PC-9 (cell line): ENCODE measurements at regions not wholly inside any gene's neighbourhood (a gene's known extent, or its start where the extent isn't known, plus 50 kb on each side); places are given as distances from the start of the nearest gene placed in this dataset.
"Not testable (repeated sequence)": the region's sequence is repeated elsewhere in the genome, so short reads cannot be mapped to it uniquely, and the experiment has no call there.

Source experiments
- BruUV-seq: library from RNA; stranded (reverse); fragments of 400-500 nt; replicated peaks from 2 replicates; lab custom pipeline; 2021; lab: Mats Ljungman, UMichigan
- CTCF ChIA-PET: fragments of 300-600 bp; sonication (Branson Sonifier 250); formaldehyde crosslinking; loops from one replicate; lab custom pipeline; 2022; ENCODE audit warnings: antibody characterized with exemption; lab: Charles Lee
- POLR2A ChIA-PET: fragments of 300-600 bp; sonication (Branson Sonifier 250); formaldehyde crosslinking; loops from one replicate; lab custom pipeline; 2022; ENCODE audit warnings: antibody characterized with exemption; ENCODE audit not compliant: unreplicated experiment; lab: Charles Lee
- DNase-seq, 2 experiments: peaks; one replicate each; pipeline versions ENCODE4 v3.0.0 to v3.0.0-alpha.2; 2015 to 2022; ENCODE audit warnings: mixed read lengths in 1 of 2
- H2AFZ ChIP-seq: fragments of 200-600 bp; sonication (generic); 2 replicates; pipeline ENCODE4 v1.8.1; 2017; ENCODE audit warnings: antibody characterized with exemption
- H3F3A ChIP-seq: fragments of 200-600 bp; sonication (generic); 2 replicates; pipeline ENCODE4 v1.8.1; 2017; ENCODE audit warnings: antibody characterized with exemption, mild to moderate bottlenecking, low read depth; ENCODE audit not compliant: insufficient read depth
- H3K27ac ChIP-seq: fragments of 200-600 bp; sonication (generic); 2 replicates; pipeline ENCODE4 v1.6.1; 2016; ENCODE audit warnings: mixed run types
- H3K27me3 ChIP-seq: fragments of 200-600 bp; sonication (generic); 2 replicates; pipeline ENCODE4 v1.6.1; 2016; ENCODE audit warnings: low read depth, mixed run types; ENCODE audit not compliant: insufficient read depth
- H3K36me3 ChIP-seq: fragments of 200-600 bp; sonication (generic); 2 replicates; pipeline ENCODE4 v1.6.1; 2016; ENCODE audit warnings: low read depth, mixed run types
- H3K4me1 ChIP-seq: fragments of 200-600 bp; sonication (generic); replicated peaks from 2 replicates; pipeline ENCODE4 v1.6.1; 2016; ENCODE audit warnings: mixed run types; ENCODE audit not compliant: insufficient read depth
- H3K4me2 ChIP-seq: fragments of 200-600 bp; sonication (generic); 2 replicates; pipeline ENCODE4 v1.6.1; 2017; ENCODE audit warnings: mixed run types
- H3K4me3 ChIP-seq: fragments of 200-600 bp; sonication (generic); 2 replicates; pipeline ENCODE4 v1.6.1; 2016; ENCODE audit warnings: mixed run types
- H3K79me2 ChIP-seq: fragments of 200-600 bp; sonication (generic); 2 replicates; pipeline ENCODE4 v1.6.1; 2017; ENCODE audit warnings: low read depth, mixed run types
- H3K9me2 ChIP-seq: fragments of 200-600 bp; sonication (generic); 2 replicates; pipeline ENCODE4 v1.8.1; 2017; ENCODE audit warnings: mild to moderate bottlenecking; ENCODE audit not compliant: insufficient read depth
- H3K9me3 ChIP-seq: fragments of 200-600 bp; sonication (generic); 2 replicates; pipeline ENCODE4 v1.8.1; 2016; ENCODE audit warnings: low read depth; ENCODE audit not compliant: insufficient read depth
- H4K20me1 ChIP-seq: fragments of 200-600 bp; sonication (generic); 2 replicates; pipeline ENCODE4 v1.8.1; 2017; ENCODE audit not compliant: insufficient read depth
- CTCF ChIP-seq: fragments of 200-600 bp; sonication (generic); conservative IDR thresholded peaks from 2 replicates; pipeline ENCODE4 v1.6.1; 2017; ENCODE audit warnings: mixed run types, antibody characterized with exemption, mild to moderate bottlenecking, moderate library complexity
- EZH2 ChIP-seq: fragments of 200-600 bp; sonication (generic); IDR thresholded peaks from 2 replicates; pipeline ENCODE4 v1.8.0; 2017; ENCODE audit warnings: antibody characterized with exemption, low read depth
- intact Hi-C: fragments of 100-400 bp; cut with micrococcal nuclease; formaldehyde crosslinking; loops from one replicate; pipeline ENCODE4 v1.10.0; 2022; ENCODE audit not compliant: unreplicated experiment

GRCh38 chr3:15983232-15983631 is 185.5 kb upstream of the ANKRD28 start:
- peaks cover 31% of the 10 kb centered on the region for H3F3A ChIP-seq
- peak; percentile 49 to 79 for DNase-seq
- peak overlapping the region; percentile 89 for H3K27ac ChIP-seq
- no peaks in the 10 kb centered on the region for H3K27me3 ChIP-seq
- H3K9me2 ChIP-seq = no peaks in the 10 kb centered on the region; the same call in 1 of the 2 replicates
- H3K4me3 ChIP-seq = peak overlapping the region; percentile 38; the same call in 1 of the 2 replicates
- peaks cover 27% of the 10 kb centered on the region for H3K4me1 ChIP-seq
- ChIA-PET POLR2A (no interaction called here), CTCF (interaction anchor here (0.6 kb wide), 1 partner anchor 205 kb away, joined by 3 read pairs; no protein-coding TSS in a partner anchor)
- no peaks in the 10 kb centered on the region for H4K20me1 ChIP-seq
- intact Hi-C loops = loop anchor here (5.0 kb wide), 1 partner anchor 126 kb away; no protein-coding TSS in a partner anchor
- peak overlapping the region; percentile 42 for H2AFZ ChIP-seq
- no peaks in the 10 kb centered on the region for H3K36me3 ChIP-seq
- H3K4me2 ChIP-seq = peak overlapping the region; percentile 80
- H3K9me3 ChIP-seq = no peaks in the 10 kb centered on the region
- no peaks in the 10 kb centered on the region for H3K79me2 ChIP-seq
- no peak for TF ChIP-seq CTCF
- no peak for TF ChIP-seq EZH2
- no TSS peak for BruUV-seq

- Histone ChIP-seq H3K4me2 (peak overlapping the region; percentile 80), H3F3A (peaks cover 31% of the 10 kb centered on the region), H3K36me3 (no peaks in the 10 kb centered on the region), H2AFZ (peak overlapping the region; percentile 42; the same call in 1 of the 2 replicates), H3K79me2 (no peaks in the 10 kb centered on the region), H3K9me3 (no peaks in the 10 kb centered on the region), H3K9me2 (no peaks in the 10 kb centered on the region; the same call in 1 of the 2 replicates), H3K4me1 (peaks cover 27% of the 10 kb centered on the region), H3K27ac (peak overlapping the region; percentile 89), H4K20me1 (no peaks in the 10 kb centered on the region), H3K27me3 (no peaks in the 10 kb centered on the region), H3K4me3 (peak overlapping the region; percentile 38; the same call in 1 of the 2 replicates)
- ChIA-PET CTCF (no interaction called here), POLR2A (no interaction called here)
- TF ChIP-seq CTCF (no peak), EZH2 (no peak)
- BruUV-seq = no TSS peak
- intact Hi-C loops = loop anchor here (5.0 kb wide), 1 partner anchor 126 kb away; no protein-coding TSS in a partner anchor
- no peak for DNase-seq
Observed at GRCh38 chr3:15983693-15984092, 185.9 kb upstream of the ANKRD28 start.

- DNase-seq = no peak
- no peaks in the 10 kb centered on the region for H3K36me3 ChIP-seq
- ChIA-PET POLR2A (no interaction called here), CTCF (no interaction called here)
- no peaks in the 10 kb centered on the region; the same call in 1 of the 2 replicates for H3K9me2 ChIP-seq
- no peaks in the 10 kb centered on the region for H3K4me1 ChIP-seq
- no peaks in the 10 kb centered on the region for H4K20me1 ChIP-seq
- no peaks in the 10 kb centered on the region for H3K27me3 ChIP-seq
- peaks cover under 1% of the 10 kb centered on the region; the same call in 1 of the 2 replicates for H3F3A ChIP-seq
- no TSS peak for BruUV-seq
- H3K9me3 ChIP-seq = 0 out of 2 replicates have a peak, but pooled peaks cover 7% of the 10 kb centered on the region
- no peak overlapping the region for H3K4me3 ChIP-seq
- H3K27ac ChIP-seq = no peak overlapping the region
- intact Hi-C loops = no loop called here
- H2AFZ ChIP-seq = no peak overlapping the region
- no peak overlapping the region for H3K4me2 ChIP-seq
- TF ChIP-seq EZH2 = no peak
- peak; percentile 54 for TF ChIP-seq CTCF
- H3K79me2 ChIP-seq = no peaks in the 10 kb centered on the region
Observed at GRCh38 chr3:15989419-15989818, 185.1 kb upstream of the GALNT15 start.

GRCh38 chr3:15993660-15994059 is 180.8 kb upstream of the GALNT15 start:
- H3K4me3 ChIP-seq, DNase-seq, H3K27me3 ChIP-seq, POLR2A ChIA-PET, H3K79me2 ChIP-seq, H3K27ac ChIP-seq, H3K9me3 ChIP-seq, H3K4me1 ChIP-seq, H4K20me1 ChIP-seq, H3K4me2 ChIP-seq, H2AFZ ChIP-seq, CTCF ChIA-PET, intact Hi-C loops, BruUV-seq, H3K36me3 ChIP-seq, H3K9me2 ChIP-seq, H3F3A ChIP-seq: not testable (repeated sequence)

- H3K36me3 ChIP-seq, H3K9me2 ChIP-seq, DNase-seq, H4K20me1 ChIP-seq, POLR2A ChIA-PET, H3F3A ChIP-seq, H2AFZ ChIP-seq, H3K27ac ChIP-seq, H3K4me1 ChIP-seq, CTCF ChIA-PET, H3K4me3 ChIP-seq, H3K4me2 ChIP-seq, intact Hi-C loops, H3K79me2 ChIP-seq, H3K9me3 ChIP-seq, BruUV-seq, H3K27me3 ChIP-seq: not testable (repeated sequence)
Observed at GRCh38 chr3:15996496-15996895, 178.0 kb upstream of the GALNT15 start.
